ENCODE measurements at regions not wholly inside any gene's neighbourhood (a gene's known extent, or its start where the extent isn't known, plus 50 kb on each side); places are given as distances from the start of the nearest gene placed in this dataset.

DNA sequence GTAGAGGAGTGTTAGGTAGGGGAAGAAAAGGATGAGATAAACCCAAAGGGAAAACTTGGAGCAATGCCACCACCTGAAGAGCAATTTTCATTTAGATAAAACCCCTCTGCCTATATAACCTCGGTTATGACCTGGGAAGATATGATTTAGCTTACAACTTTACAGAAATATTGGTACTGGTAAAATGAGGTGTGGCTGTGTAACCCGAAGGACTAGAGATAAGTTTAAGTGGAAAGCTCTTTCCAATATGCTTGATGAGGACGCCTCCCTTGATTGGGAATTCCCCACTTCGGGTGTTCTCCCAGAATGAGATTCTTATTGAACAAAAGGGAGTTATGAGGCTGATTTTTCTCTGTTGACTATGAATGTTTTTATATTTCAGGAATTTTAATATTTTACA is 109.5 kb upstream of the CDK6 start:
- no peaks in the 10 kb centered on the region for H3K23me2 ChIP-seq (ENCODE audit: low read depth, low read length)
- no peak overlapping the region for H2BK12ac ChIP-seq (ENCODE audit: low read depth, low read length)
- H2BK120ac ChIP-seq (replicated peaks; ENCODE audit: low read depth, low read length): no peak overlapping the region
- H3K4me1 ChIP-seq (replicated peaks in 1 of 4; ENCODE audit: control insufficient read depth in 3 of 4, insufficient read depth in 4 of 4, low read length in 3 of 4): no peaks in the 10 kb centered on the region
- DNase-seq (ENCODE audit: low read depth in 1 of 2, low spot score in 2 of 2): no peak
- H3K4me2 ChIP-seq (ENCODE audit: insufficient read depth in 1 of 2, low read depth in 2 of 2, low read length in 2 of 2): no peak overlapping the region
- H3K4ac ChIP-seq (replicated peaks; ENCODE audit: insufficient read length, low read depth, low read length): no peak overlapping the region
- TF ChIP-seq, protein P1, sequence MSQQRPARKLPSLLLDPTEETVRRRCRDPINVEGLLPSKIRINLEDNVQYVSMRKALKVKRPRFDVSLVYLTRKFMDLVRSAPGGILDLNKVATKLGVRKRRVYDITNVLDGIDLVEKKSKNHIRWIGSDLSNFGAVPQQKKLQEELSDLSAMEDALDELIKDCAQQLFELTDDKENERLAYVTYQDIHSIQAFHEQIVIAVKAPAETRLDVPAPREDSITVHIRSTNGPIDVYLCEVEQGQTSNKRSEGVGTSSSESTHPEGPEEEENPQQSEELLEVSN (IDR thresholded peaks at IDR 0.05): no peak
- no peak for TF ChIP-seq CBX5 (IDR thresholded peaks at IDR 0.05; ENCODE audit: low read depth, low read length)
- no peak for TF ChIP-seq JUN (IDR thresholded peaks at IDR 0.05; ENCODE audit: low read depth, low read length)
- TF ChIP-seq TAF1 (IDR thresholded peaks at IDR 0.05; ENCODE audit: low read depth, low read length): no peak
- TF ChIP-seq SIRT6 (IDR thresholded peaks at IDR 0.05; ENCODE audit: low read length): no peak
- no peak for TF ChIP-seq NRF1 (IDR thresholded peaks at IDR 0.05; ENCODE audit: low read depth, low read length)
- no peak for TF ChIP-seq BCL11A (IDR thresholded peaks at IDR 0.05; ENCODE audit: low read depth in 2 of 2, low read length in 2 of 2)
- no peak for TF ChIP-seq SRF (IDR thresholded peaks at IDR 0.05; ENCODE audit: low read depth, low read length)
- TF ChIP-seq CREB1 (IDR thresholded peaks at IDR 0.05): no peak
- no peak for TF ChIP-seq JUND (IDR thresholded peaks at IDR 0.05; ENCODE audit: low read length)
- no peak for TF ChIP-seq RNF2 (IDR thresholded peaks at IDR 0.05; ENCODE audit: borderline replicate concordance, low read depth, low read length, missing control alignments, poor library complexity, severe bottlenecking)
- H3K14ac ChIP-seq (ENCODE audit: insufficient read length): no peak overlapping the region
- no peak overlapping the region for H2BK20ac ChIP-seq (ENCODE audit: low read length)
- no peak overlapping the region for H3K4me3 ChIP-seq (ENCODE audit: extremely low read depth in 1 of 4, insufficient read depth in 2 of 4, low read depth in 3 of 4, low read length in 4 of 4)
- H4K8ac ChIP-seq (ENCODE audit: extremely low read depth, insufficient read depth, low read length): no peak overlapping the region
- H3K36me3 ChIP-seq (ENCODE audit: control insufficient read depth in 2 of 4, insufficient read depth in 4 of 4, low read length in 3 of 4): no peaks in the 10 kb centered on the region
- no peak overlapping the region for H2BK5ac ChIP-seq (ENCODE audit: low read depth, low read length)
- no peak overlapping the region for H2AFZ ChIP-seq (ENCODE audit: low read length)
- no peaks in the 10 kb centered on the region for H3K9me3 ChIP-seq (ENCODE audit: insufficient read depth in 2 of 2, low read depth in 1 of 2, low read length in 1 of 2)
- no peak overlapping the region for H4K5ac ChIP-seq (ENCODE audit: insufficient read length, low read depth, low read length)
- H4K91ac ChIP-seq (replicated peaks; ENCODE audit: insufficient read length, low read length): no peak overlapping the region
- H2BK15ac ChIP-seq (ENCODE audit: low read length): no peak overlapping the region
- no peaks in the 10 kb centered on the region for H4K20me1 ChIP-seq (replicated peaks in 1 of 2; ENCODE audit: control insufficient read depth in 1 of 2, insufficient read depth in 2 of 2, low read length in 2 of 2)
- no peak overlapping the region for H3K9ac ChIP-seq (replicated peaks in 1 of 4; ENCODE audit: extremely low read depth in 1 of 4, low read depth in 3 of 4, low read length in 3 of 4)
- H3K27ac ChIP-seq (ENCODE audit: low read depth, low read length): no peak overlapping the region
- H3K56ac ChIP-seq (replicated peaks; ENCODE audit: insufficient read length, low read depth, low read length): no peak overlapping the region
- ChIA-PET POLR2A (ENCODE audit: partially characterized antibody) (no interaction called here), CTCF (ENCODE audit: partially characterized antibody) (interaction anchor here (1.1 kb wide), 1 partner anchor 16 kb away, joined by 3 read pairs; no protein-coding TSS in a partner anchor)
- no peak overlapping the region for H3K18ac ChIP-seq (ENCODE audit: extremely low read depth, low read length)
- H3K79me1 ChIP-seq (ENCODE audit: low read depth, low read length): no peaks in the 10 kb centered on the region
- no peak overlapping the region for H2AK5ac ChIP-seq (ENCODE audit: low read depth, low read length)
- no peaks in the 10 kb centered on the region for H3K27me3 ChIP-seq (replicated peaks in 1 of 4; ENCODE audit: control insufficient read depth in 3 of 4, extremely low read depth in 1 of 4, insufficient read depth in 3 of 4, low read length in 3 of 4)
- no peaks in the 10 kb centered on the region for H3K79me2 ChIP-seq (ENCODE audit: control insufficient read depth in 1 of 2, insufficient read depth in 2 of 2, low read length in 2 of 2)
- H3K23ac ChIP-seq (ENCODE audit: insufficient read length): no peak overlapping the region
- no peak for FAIRE-seq
- 87% methylated on average over 4 of the region's 4 CpGs; no CpG with 5 or more reads in 1 of the 2 experiments for WGBS, 2 experiments (ENCODE audit: extremely low coverage in 1 of 2, insufficient coverage in 1 of 2, insufficient read length in 1 of 2, insufficient replicate concordance in 2 of 2, low coverage in 1 of 2, low lambda C conversion rate in 2 of 2, missing lambda C conversion rate in 1 of 2)
